PC-3 (cell line): ENCODE measurements at regions not wholly inside any gene's neighbourhood (a gene's known extent, or its start where the extent isn't known, plus 50 kb on each side); places are given as distances from the start of the nearest gene placed in this dataset.

Experiments
- ATAC-seq: fragments of 200-7000 bp; cut with Tn5 transposase; 2 replicates; pipeline ENCODE4 v1.9.1; 2020; ENCODE audit warnings: mild to moderate bottlenecking, moderate library complexity
- BruUV-seq: library from RNA; stranded (reverse); fragments of 400-500 nt; replicated peaks from 2 replicates; lab custom pipeline; 2021; lab: Mats Ljungman, UMichigan
- CTCF ChIA-PET: fragments of 300-600 bp; sonication (Branson Sonifier 250); formaldehyde crosslinking; loops from one replicate; lab custom pipeline; 2022; ENCODE audit warnings: antibody characterized with exemption; lab: Charles Lee
- POLR2A ChIA-PET: fragments of 300-600 bp; sonication (Branson Sonifier 250); formaldehyde crosslinking; loops from one replicate; lab custom pipeline; 2022; ENCODE audit warnings: antibody characterized with exemption; ENCODE audit not compliant: unreplicated experiment; lab: Charles Lee
- DNase-seq: peaks from one replicate; pipeline ENCODE4 v3.0.0-alpha.2; 2015
- H2AFZ ChIP-seq: fragments of 300-600 bp; sonication (generic); 2 replicates; pipeline ENCODE4 v1.6.0; 2016; ENCODE audit warnings: antibody characterized with exemption, low read length
- H3F3A ChIP-seq: fragments of 300-600 bp; sonication (generic); one replicate; pipeline ENCODE4 v1.6.0; 2017; ENCODE audit warnings: antibody characterized with exemption, low read length, control low read depth, mild to moderate bottlenecking; ENCODE audit not compliant: unreplicated experiment
- H3K27ac ChIP-seq: fragments of 300-600 bp; sonication (generic); 2 replicates; pipeline ENCODE4 v1.5.1; 2016; ENCODE audit warnings: mild to moderate bottlenecking, low read length
- H3K27me3 ChIP-seq: fragments of 300-600 bp; sonication (generic); 2 replicates; pipeline ENCODE4 v1.6.1; 2016; ENCODE audit warnings: low read length, mixed read lengths
- H3K36me3 ChIP-seq: fragments of 300-600 bp; sonication (generic); 2 replicates; pipeline ENCODE4 v1.6.1; 2016; ENCODE audit warnings: low read depth, mixed run types, low read length, mixed read lengths
- H3K4me1 ChIP-seq: fragments of 300-600 bp; sonication (generic); 2 replicates; pipeline ENCODE4 v1.5.1; 2016; ENCODE audit warnings: low read length; ENCODE audit not compliant: insufficient read depth
- H3K4me2 ChIP-seq: fragments of 300-600 bp; sonication (generic); 2 replicates; pipeline ENCODE4 v1.6.0; 2016; ENCODE audit warnings: low read length
- H3K4me3 ChIP-seq: fragments of 300-600 bp; sonication (generic); 2 replicates; pipeline ENCODE4 v1.5.1; 2016; ENCODE audit warnings: mild to moderate bottlenecking, low read length, mixed read lengths
- H3K79me2 ChIP-seq: fragments of 300-600 bp; sonication (generic); 2 replicates; pipeline ENCODE4 v1.6.1; 2017; ENCODE audit warnings: low read length, mixed read lengths
- H3K9ac ChIP-seq: fragments of 300-600 bp; sonication (generic); 2 replicates; pipeline ENCODE4 v1.6.0; 2016; ENCODE audit warnings: mild to moderate bottlenecking, low read length
- H3K9me2 ChIP-seq: fragments of 300-600 bp; sonication (generic); replicated peaks from 2 replicates; pipeline ENCODE4 v1.6.1; 2016; ENCODE audit warnings: mixed run types, low read length, mixed read lengths
- H3K9me3 ChIP-seq: fragments of 300-600 bp; sonication (generic); 2 replicates; pipeline ENCODE4 v1.6.1; 2016; ENCODE audit warnings: low read length, mixed read lengths
- H4K20me1 ChIP-seq: fragments of 300-600 bp; sonication (generic); 2 replicates; pipeline ENCODE4 v1.6.1; 2016; ENCODE audit warnings: low read length, mixed read lengths
- CTCF ChIP-seq: fragments of 300-600 bp; sonication (generic); conservative IDR thresholded peaks from 2 replicates; pipeline ENCODE4 v1.5.1; 2017; ENCODE audit warnings: antibody characterized with exemption, low read depth, mild to moderate bottlenecking, low read length
- EZH2 ChIP-seq: fragments of 300-600 bp; sonication (generic); IDR thresholded peaks from one replicate; pipeline ENCODE4 v1.6.1; 2017; ENCODE audit warnings: antibody characterized with exemption, mild to moderate bottlenecking, low read length; ENCODE audit not compliant: unreplicated experiment
- EZH2phosphoT487 ChIP-seq: fragments of 300-600 bp; sonication (generic); IDR thresholded peaks from 2 replicates; pipeline ENCODE4 v1.6.1; 2018; ENCODE audit warnings: mild to moderate bottlenecking, antibody characterized with exemption, low read length, borderline replicate concordance
- intact Hi-C: fragments of 100-400 bp; cut with micrococcal nuclease; formaldehyde crosslinking; loops from 2 replicates; pipeline ENCODE4 v1.9.0; 2023

- no peaks in the 10 kb centered on the region for H3K79me2 ChIP-seq
- H3K4me2 ChIP-seq, result no peak overlapping the region
- no peaks in the 10 kb centered on the region for H3F3A ChIP-seq
- ChIA-PET POLR2A (no interaction called here), CTCF (no interaction called here)
- H3K4me3 ChIP-seq, result no peak overlapping the region
- no peak for ATAC-seq
- H2AFZ ChIP-seq, result no peak overlapping the region
- no peaks in the 10 kb centered on the region for H3K27me3 ChIP-seq
- no peak overlapping the region for H3K27ac ChIP-seq
- no peaks in the 10 kb centered on the region for H3K9me2 ChIP-seq
- no peaks in the 10 kb centered on the region for H3K9me3 ChIP-seq
- BruUV-seq, result no TSS peak
- intact Hi-C loops, result no loop called here
- TF ChIP-seq EZH2 (no peak), CTCF (no peak), EZH2phosphoT487 (no peak)
- H4K20me1 ChIP-seq, result no peaks in the 10 kb centered on the region
- DNase-seq, result no peak
- no peak overlapping the region for H3K9ac ChIP-seq
- no peaks in the 10 kb centered on the region for H3K36me3 ChIP-seq
- 0 out of 2 replicates have a peak, but pooled peaks cover 4% of the 10 kb centered on the region for H3K4me1 ChIP-seq
These were observed 326.9 kb downstream of the UACA start for GRCh38 chr15:70436428-70436827.

- no peaks in the 10 kb centered on the region for H4K20me1 ChIP-seq
- 0 out of 2 replicates have a peak, but pooled peaks cover 4% of the 10 kb centered on the region for H3K4me1 ChIP-seq
- ATAC-seq (no peak), DNase-seq (no peak)
- no peak overlapping the region for H3K27ac ChIP-seq
- ChIA-PET CTCF (no interaction called here), POLR2A (no interaction called here)
- intact Hi-C loops, result no loop called here
- no peaks in the 10 kb centered on the region for H3K36me3 ChIP-seq
- BruUV-seq, result no TSS peak
- H3K9ac ChIP-seq, result no peak overlapping the region
- H3K9me2 ChIP-seq, result no peaks in the 10 kb centered on the region
- H3K4me3 ChIP-seq, result no peak overlapping the region
- no peak overlapping the region for H2AFZ ChIP-seq
- H3K9me3 ChIP-seq, result no peaks in the 10 kb centered on the region
- no peaks in the 10 kb centered on the region for H3K27me3 ChIP-seq
- no peaks in the 10 kb centered on the region for H3K79me2 ChIP-seq
- no peak for TF ChIP-seq EZH2
- no peak for TF ChIP-seq EZH2phosphoT487
- TF ChIP-seq CTCF, result no peak
- no peaks in the 10 kb centered on the region for H3F3A ChIP-seq
- no peak overlapping the region for H3K4me2 ChIP-seq
These were observed 327.5 kb downstream of the UACA start for GRCh38 chr15:70435872-70436271.

GRCh38 chr15:70435369-70435768 is 328.0 kb downstream of the UACA start:
- H3K27ac ChIP-seq, result no peak overlapping the region
- intact Hi-C loops, result no loop called here

More at GRCh38 chr15:70435369-70435768, 328.0 kb downstream of the UACA start:
- Histone ChIP-seq H3K9me3 (no peaks in the 10 kb centered on the region), H3F3A (no peaks in the 10 kb centered on the region), H4K20me1 (no peaks in the 10 kb centered on the region), H3K4me3 (no peak overlapping the region), H2AFZ (no peak overlapping the region), H3K4me2 (no peak overlapping the region), H3K9ac (no peak overlapping the region), H3K36me3 (no peaks in the 10 kb centered on the region), H3K27me3 (no peaks in the 10 kb centered on the region), H3K9me2 (no peaks in the 10 kb centered on the region), H3K79me2 (no peaks in the 10 kb centered on the region), H3K4me1 (0 out of 2 replicates have a peak, but pooled peaks cover 4% of the 10 kb centered on the region)
- POLR2A ChIA-PET, result no interaction called here
- BruUV-seq, result no TSS peak
- ATAC-seq, result no peak
- no peak for DNase-seq
- CTCF ChIA-PET, result no interaction called here
- TF ChIP-seq EZH2phosphoT487, result no peak
- no peak for TF ChIP-seq CTCF
- no peak for TF ChIP-seq EZH2
